ENCODE measurements at regions not wholly inside any gene's neighbourhood (a gene's known extent, or its start where the extent isn't known, plus 50 kb on each side); places are given as distances from the start of the nearest gene placed in this dataset.

GRCh38 chr11:134785059-134785458, 373.0 kb upstream of the B3GAT1 start:
- intact Hi-C loops (cut with DNase I): no loop called here
- H3K4me1 ChIP-seq (ENCODE audit: control insufficient read depth in 1 of 2, insufficient read depth in 2 of 2, low read length in 2 of 2): no peaks in the 10 kb centered on the region
- DNase-seq (no peak), ATAC-seq (ENCODE audit: low FRiP score) (no peak)
- no peaks in the 10 kb centered on the region for H3K36me3 ChIP-seq (ENCODE audit: control insufficient read depth in 1 of 2, insufficient read depth in 2 of 2, low read length in 1 of 2)
- WGBS, 2 donors: 88% methylated on average over 5 of the region's 5 CpGs
- no peak overlapping the region for H3K4me3 ChIP-seq (ENCODE audit: low read length in 2 of 2)
- H3K9me3 ChIP-seq (ENCODE audit: control insufficient read depth, low read length): no peaks in the 10 kb centered on the region
- H3K27ac ChIP-seq (ENCODE audit: low read depth in 1 of 2, low read length in 2 of 2): no peak overlapping the region
- no peaks in the 10 kb centered on the region for H3K27me3 ChIP-seq (ENCODE audit: control insufficient read depth in 1 of 2, insufficient read depth in 2 of 2, low read length in 1 of 2)

DNA sequence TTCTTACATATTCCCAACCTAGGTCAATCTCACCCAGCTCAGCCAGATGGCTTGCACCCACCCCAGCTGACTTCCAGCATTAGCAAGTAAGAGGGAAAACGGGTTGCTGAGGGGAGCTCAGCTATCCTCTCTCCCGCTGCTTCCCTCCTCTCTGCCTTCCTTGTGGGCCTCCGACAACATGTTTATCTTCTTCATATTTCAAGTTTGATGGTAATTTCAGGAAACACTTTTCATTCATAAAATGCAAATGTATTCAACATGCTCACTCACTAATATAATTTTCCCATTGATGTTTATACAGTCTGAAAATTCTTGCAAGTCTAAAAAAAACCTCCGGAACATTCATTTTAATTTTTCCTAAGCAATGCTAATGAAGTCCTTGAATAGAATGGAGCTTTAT, 372.5 kb upstream of the B3GAT1 start:
- no peak for ATAC-seq (ENCODE audit: low FRiP score)

DNA sequence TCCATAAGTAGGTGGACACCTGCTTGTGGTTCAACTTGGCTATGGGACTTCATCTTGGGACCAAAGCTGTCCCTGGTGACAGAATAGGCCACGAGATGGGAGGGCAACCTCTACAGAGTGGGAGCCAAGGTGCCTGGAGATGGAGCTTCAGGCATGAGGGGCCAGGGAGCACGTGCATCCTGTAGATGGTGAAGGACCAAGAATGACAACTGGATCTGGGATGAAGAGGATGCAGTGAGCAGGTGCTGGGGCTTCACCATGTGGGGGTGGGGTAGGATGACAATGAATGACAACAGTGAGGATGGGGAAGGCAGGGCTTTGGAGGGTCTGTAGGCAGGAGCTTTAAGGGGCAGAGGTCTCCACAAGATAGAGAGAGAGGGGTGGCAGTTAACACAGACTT, 372.0 kb upstream of the B3GAT1 start:
- no peak overlapping the region for H3K27ac ChIP-seq (ENCODE audit: low read depth in 1 of 2, low read length in 2 of 2)
- no peak for ATAC-seq (ENCODE audit: low FRiP score)
- H3K27me3 ChIP-seq (ENCODE audit: control insufficient read depth in 1 of 2, insufficient read depth in 2 of 2, low read length in 1 of 2): no peaks in the 10 kb centered on the region
- intact Hi-C loops (cut with DNase I): no loop called here
- H3K9me3 ChIP-seq (ENCODE audit: control insufficient read depth, low read length): no peaks in the 10 kb centered on the region
- no peak for DNase-seq
- H3K4me3 ChIP-seq (ENCODE audit: low read length in 2 of 2): no peak overlapping the region
- no peaks in the 10 kb centered on the region for H3K36me3 ChIP-seq (ENCODE audit: control insufficient read depth in 1 of 2, insufficient read depth in 2 of 2, low read length in 1 of 2)
- peaks cover 0 to 5% of the 10 kb centered on the region in 2 donors for H3K4me1 ChIP-seq (ENCODE audit: control insufficient read depth in 1 of 2, insufficient read depth in 2 of 2, low read length in 2 of 2)
- WGBS, 2 donors: 73% methylated on average over 2 of the region's 2 CpGs

More for the DNA sequence above, 372.5 kb upstream of the B3GAT1 start:
- Histone ChIP-seq H3K9me3 (ENCODE audit: control insufficient read depth, low read length) (no peaks in the 10 kb centered on the region), H3K27me3 (ENCODE audit: control insufficient read depth in 1 of 2, insufficient read depth in 2 of 2, low read length in 1 of 2) (no peaks in the 10 kb centered on the region), H3K36me3 (ENCODE audit: control insufficient read depth in 1 of 2, insufficient read depth in 2 of 2, low read length in 1 of 2) (no peaks in the 10 kb centered on the region), H3K4me3 (ENCODE audit: low read length in 2 of 2) (no peak overlapping the region), H3K4me1 (ENCODE audit: control insufficient read depth in 1 of 2, insufficient read depth in 2 of 2, low read length in 2 of 2) (peaks cover 0 to 4% of the 10 kb centered on the region in 2 donors), H3K27ac (ENCODE audit: low read depth in 1 of 2, low read length in 2 of 2) (no peak overlapping the region)
- WGBS, 2 donors: 86 to 98% methylated on average over 4 of the region's 4 CpGs
- no peak for DNase-seq
- intact Hi-C loops (cut with DNase I): no loop called here

DNA sequence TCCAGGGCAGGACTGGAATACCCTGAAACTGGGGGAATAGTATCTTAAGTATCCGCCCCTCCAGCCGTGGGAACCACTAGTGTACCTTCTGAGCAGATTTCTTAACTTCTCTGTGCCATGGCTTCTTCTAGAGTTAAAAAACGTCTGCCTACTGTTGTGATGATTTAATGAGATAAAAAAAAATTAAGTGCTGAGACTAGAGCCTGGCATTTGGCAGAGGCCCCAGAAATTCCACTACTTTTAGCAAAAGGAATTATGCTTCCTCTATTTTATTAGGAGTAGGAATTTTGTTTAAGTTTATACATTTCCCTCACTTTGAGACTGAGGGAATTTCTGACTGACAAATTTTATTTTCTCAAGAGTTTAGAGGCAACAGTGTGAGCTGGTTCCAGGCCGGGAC, 371.2 kb upstream of the B3GAT1 start:
- intact Hi-C loops (cut with DNase I): no loop called here
- Histone ChIP-seq H3K4me3 (ENCODE audit: low read length in 2 of 2) (no peak overlapping the region), H3K27me3 (ENCODE audit: control insufficient read depth in 1 of 2, insufficient read depth in 2 of 2, low read length in 1 of 2) (no peaks in the 10 kb centered on the region), H3K27ac (ENCODE audit: low read depth in 1 of 2, low read length in 2 of 2) (peak overlapping the region in 1 of 2 donors; percentile 77), H3K36me3 (ENCODE audit: control insufficient read depth in 1 of 2, insufficient read depth in 2 of 2, low read length in 1 of 2) (no peaks in the 10 kb centered on the region), H3K9me3 (ENCODE audit: control insufficient read depth, low read length) (no peaks in the 10 kb centered on the region), H3K4me1 (ENCODE audit: control insufficient read depth in 1 of 2, insufficient read depth in 2 of 2, low read length in 2 of 2) (peaks cover 0 to 5% of the 10 kb centered on the region in 2 donors)
- DNase-seq: no peak
- no peak for ATAC-seq (ENCODE audit: low FRiP score)
- WGBS, 2 donors: 25 to 27% methylated on average over 4 of the region's 4 CpGs

DNA sequence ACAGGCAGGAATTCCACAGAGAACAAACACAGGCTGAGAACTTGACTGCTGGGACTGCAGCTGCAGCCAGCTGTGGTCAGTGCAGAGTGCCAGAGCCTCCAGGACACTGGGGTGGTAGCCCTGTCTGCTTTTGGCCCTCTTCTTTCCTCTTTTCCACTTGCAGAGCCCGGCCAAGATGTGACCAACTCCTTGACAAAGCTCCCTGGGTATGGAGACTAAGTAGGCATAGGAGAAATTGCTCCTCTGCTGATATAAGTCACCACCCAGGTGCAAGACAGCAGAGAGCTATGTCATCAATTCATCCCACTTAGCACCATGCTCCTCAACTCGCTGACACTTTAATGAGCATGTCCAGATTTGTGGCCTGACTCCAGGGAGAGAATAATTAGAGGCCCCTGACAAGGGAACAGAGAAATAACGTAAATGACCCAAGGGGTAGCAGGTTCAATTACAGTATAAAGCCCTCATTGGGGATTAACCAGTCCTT, 369.4 kb upstream of the B3GAT1 start:
- H3K4me1 ChIP-seq (ENCODE audit: control insufficient read depth in 1 of 2, insufficient read depth in 2 of 2, low read length in 2 of 2): peaks cover 0 to 5% of the 10 kb centered on the region in 2 donors
- intact Hi-C loops (cut with DNase I): no loop called here
- no peaks in the 10 kb centered on the region for H3K27me3 ChIP-seq (ENCODE audit: control insufficient read depth in 1 of 2, insufficient read depth in 2 of 2, low read length in 1 of 2)
- no peaks in the 10 kb centered on the region for H3K9me3 ChIP-seq (ENCODE audit: control insufficient read depth, low read length)
- no peaks in the 10 kb centered on the region for H3K36me3 ChIP-seq (ENCODE audit: control insufficient read depth in 1 of 2, insufficient read depth in 2 of 2, low read length in 1 of 2)
- H3K27ac ChIP-seq (ENCODE audit: low read depth in 1 of 2, low read length in 2 of 2): peak overlapping the region in 1 of 2 donors; percentile 56
- no peak overlapping the region for H3K4me3 ChIP-seq (ENCODE audit: low read length in 2 of 2)
- 55 to 57% methylated on average over 3 of the region's 3 CpGs for WGBS, 2 donors
- ATAC-seq (ENCODE audit: low FRiP score) (no peak), DNase-seq (no peak)

DNA sequence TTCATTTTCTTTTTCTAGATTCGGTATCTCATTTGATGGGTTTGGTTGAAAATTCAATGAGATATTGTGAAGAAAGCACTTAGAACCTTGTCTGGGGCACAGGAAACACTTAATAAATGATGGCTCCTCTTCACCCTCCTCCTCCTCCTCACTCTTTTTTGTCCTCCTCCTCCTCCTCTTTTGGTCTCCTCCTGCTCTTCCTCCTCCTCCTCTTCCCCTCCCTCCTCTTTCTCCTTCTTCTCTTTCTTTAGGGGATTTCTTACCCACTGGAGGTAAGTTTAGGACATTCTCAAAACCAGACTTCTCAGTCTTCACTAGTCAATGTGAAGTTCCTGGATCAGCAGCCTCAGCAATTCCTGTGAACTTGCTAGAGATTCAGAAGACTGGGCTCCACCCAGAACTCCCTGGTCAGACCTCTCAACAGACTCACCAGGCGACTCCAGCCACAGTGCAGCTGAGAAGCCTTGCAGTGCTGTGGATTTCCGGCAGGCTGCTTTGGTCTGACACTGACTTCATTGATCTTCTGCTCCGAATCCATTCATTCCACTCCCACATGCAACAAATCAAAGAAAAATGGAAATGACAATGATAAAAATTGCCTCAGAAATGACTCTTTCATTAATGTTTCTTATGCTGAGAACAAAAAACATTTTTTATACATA, 368.6 kb upstream of the B3GAT1 start:
- 33 to 36% methylated on average over 4 of the region's 4 CpGs for WGBS, 2 donors
- peak overlapping the region in 1 of 2 donors; percentile 14 for H3K27ac ChIP-seq (ENCODE audit: low read depth in 1 of 2, low read length in 2 of 2)
- H3K4me1 ChIP-seq (ENCODE audit: control insufficient read depth in 1 of 2, insufficient read depth in 2 of 2, low read length in 2 of 2): peaks cover 0 to 5% of the 10 kb centered on the region in 2 donors
- H3K9me3 ChIP-seq (ENCODE audit: control insufficient read depth, low read length): no peaks in the 10 kb centered on the region
- ATAC-seq (ENCODE audit: low FRiP score): no peak
- intact Hi-C loops (cut with DNase I): no loop called here
- no peaks in the 10 kb centered on the region for H3K36me3 ChIP-seq (ENCODE audit: control insufficient read depth in 1 of 2, insufficient read depth in 2 of 2, low read length in 1 of 2)
- no peak for DNase-seq
- H3K4me3 ChIP-seq (ENCODE audit: low read length in 2 of 2): no peak overlapping the region
- H3K27me3 ChIP-seq (ENCODE audit: control insufficient read depth in 1 of 2, insufficient read depth in 2 of 2, low read length in 1 of 2): no peaks in the 10 kb centered on the region

DNA sequence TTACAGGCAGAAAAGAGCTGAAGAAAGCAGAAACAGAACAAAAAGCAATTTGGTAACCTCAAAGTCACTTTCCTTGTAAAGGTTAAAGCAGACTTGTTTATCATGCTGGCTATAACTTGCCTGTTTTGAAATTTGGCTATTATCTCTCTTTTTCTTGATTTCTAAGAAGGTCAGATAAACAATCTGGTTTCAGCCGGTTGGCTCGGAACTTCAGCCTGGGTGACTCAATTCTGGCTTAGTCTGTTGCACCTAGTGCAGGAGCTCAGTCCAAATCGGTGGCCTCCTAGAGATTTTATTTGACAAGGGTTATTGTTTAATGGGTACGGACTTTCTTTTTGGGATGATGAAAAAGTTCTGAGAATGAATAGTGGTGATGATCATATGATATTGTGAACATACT, 367.1 kb upstream of the B3GAT1 start:
- no peaks in the 10 kb centered on the region for H3K27me3 ChIP-seq (ENCODE audit: control insufficient read depth in 1 of 2, insufficient read depth in 2 of 2, low read length in 1 of 2)
- WGBS, 2 donors: 19% methylated on average over 4 of the region's 4 CpGs
- H3K27ac ChIP-seq (ENCODE audit: low read depth in 1 of 2, low read length in 2 of 2): no peak overlapping the region
- intact Hi-C loops (cut with DNase I): no loop called here
- H3K4me3 ChIP-seq (ENCODE audit: low read length in 2 of 2): no peak overlapping the region
- peaks cover 0 to 5% of the 10 kb centered on the region in 2 donors for H3K4me1 ChIP-seq (ENCODE audit: control insufficient read depth in 1 of 2, insufficient read depth in 2 of 2, low read length in 2 of 2)
- DNase-seq: no peak
- no peak for ATAC-seq (ENCODE audit: low FRiP score)
- H3K36me3 ChIP-seq (ENCODE audit: control insufficient read depth in 1 of 2, insufficient read depth in 2 of 2, low read length in 1 of 2): no peaks in the 10 kb centered on the region
- H3K9me3 ChIP-seq (ENCODE audit: control insufficient read depth, low read length): no peaks in the 10 kb centered on the region

DNA sequence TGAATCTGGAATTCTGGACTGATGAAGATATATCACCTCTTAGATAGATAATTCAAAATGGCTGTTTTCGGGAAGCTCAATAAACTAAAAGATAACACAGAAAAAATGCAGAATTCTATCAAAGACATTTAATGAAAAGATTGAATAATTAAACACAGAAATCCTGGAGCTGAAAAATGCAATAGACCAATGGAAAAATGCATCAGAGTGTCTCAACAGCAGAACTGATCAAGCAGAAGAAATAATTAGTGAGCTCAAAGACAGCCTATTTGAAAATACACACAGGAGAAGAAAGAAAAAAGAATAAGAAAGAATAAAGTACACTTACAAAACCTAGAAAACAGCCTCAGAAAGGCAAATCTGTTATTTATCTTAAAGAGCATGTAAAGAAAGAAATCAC, 356.4 kb upstream of the B3GAT1 start:
- Histone ChIP-seq H3K4me1 (ENCODE audit: control insufficient read depth in 1 of 2, insufficient read depth in 2 of 2, low read length in 2 of 2) (no peaks in the 10 kb centered on the region), H3K9me3 (ENCODE audit: control insufficient read depth, low read length) (peaks cover 2% of the 10 kb centered on the region), H3K36me3 (ENCODE audit: control insufficient read depth in 1 of 2, insufficient read depth in 2 of 2, low read length in 1 of 2) (no peaks in the 10 kb centered on the region), H3K27ac (ENCODE audit: low read depth in 1 of 2, low read length in 2 of 2) (no peak overlapping the region), H3K4me3 (ENCODE audit: low read length in 2 of 2) (no peak overlapping the region), H3K27me3 (ENCODE audit: control insufficient read depth in 1 of 2, insufficient read depth in 2 of 2, low read length in 1 of 2) (no peaks in the 10 kb centered on the region)
- 93 to 97% methylated on average over 1 of the region's 1 CpG for WGBS, 2 donors
- no peak for ATAC-seq (ENCODE audit: low FRiP score)
- intact Hi-C loops (cut with DNase I): no loop called here
- no peak for DNase-seq

DNA sequence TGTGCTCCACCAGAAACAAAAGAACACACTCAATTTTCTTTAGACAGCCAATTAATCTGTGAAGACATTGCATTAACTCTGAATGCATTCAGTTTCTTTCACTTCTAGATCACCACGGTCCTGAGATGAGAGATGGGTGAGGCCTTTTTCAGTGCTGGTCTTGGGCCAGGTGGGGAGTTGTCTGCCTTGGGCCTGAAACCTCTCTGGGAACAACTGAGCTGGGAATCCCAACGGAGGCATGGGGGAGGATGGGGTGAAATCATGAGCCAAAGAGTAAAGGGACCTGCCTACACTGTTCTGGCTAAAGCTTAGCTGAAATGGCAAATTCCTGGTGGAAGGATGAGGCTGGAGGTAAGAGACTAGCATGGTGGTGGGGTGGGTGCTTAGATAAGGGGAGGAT, 353.5 kb upstream of the B3GAT1 start:
- peaks cover 2% of the 10 kb centered on the region for H3K9me3 ChIP-seq (ENCODE audit: control insufficient read depth, low read length)
- H3K27ac ChIP-seq (ENCODE audit: low read depth in 1 of 2, low read length in 2 of 2): no peak overlapping the region
- H3K4me3 ChIP-seq (ENCODE audit: low read length in 2 of 2): no peak overlapping the region
- H3K27me3 ChIP-seq (ENCODE audit: control insufficient read depth in 1 of 2, insufficient read depth in 2 of 2, low read length in 1 of 2): no peaks in the 10 kb centered on the region
- no peaks in the 10 kb centered on the region for H3K36me3 ChIP-seq (ENCODE audit: control insufficient read depth in 1 of 2, insufficient read depth in 2 of 2, low read length in 1 of 2)
- no peak for DNase-seq
- ATAC-seq (ENCODE audit: low FRiP score): no peak
- WGBS, 2 donors: 65 to 72% methylated on average over 2 of the region's 2 CpGs
- H3K4me1 ChIP-seq (ENCODE audit: control insufficient read depth in 1 of 2, insufficient read depth in 2 of 2, low read length in 2 of 2): no peaks in the 10 kb centered on the region
- intact Hi-C loops (cut with DNase I): no loop called here

Measured in aorta (tissue), 5 donors.